CD4-positive, alpha-beta T cell (primary cell): ENCODE measurements at regions not wholly inside any gene's neighbourhood (a gene's known extent, or its start where the extent isn't known, plus 50 kb on each side); places are given as distances from the start of the nearest gene placed in this dataset.

Experiments used
- ATAC-seq: fragments of 200-7000 bp; cut with Tn5 transposase; one replicate; pipeline ENCODE4 v1.10.0; 2022; ENCODE audit warnings: mild to moderate bottlenecking; ENCODE audit not compliant: poor library complexity
- CTCF ChIA-PET: fragments of 350-600 bp; sonication (Branson Sonifier 250); formaldehyde crosslinking; loops from one replicate; lab custom pipeline; 2021; ENCODE audit warnings: antibody characterized with exemption, inconsistent platforms; lab: Charles Lee
- POLR2A ChIA-PET: fragments of 350-600 bp; sonication (Branson Sonifier 250); formaldehyde crosslinking; loops from one replicate; lab custom pipeline; 2021; ENCODE audit warnings: antibody characterized with exemption, inconsistent platforms; lab: Charles Lee
- DNase-seq, 14 experiments: peaks; one replicate each; pipeline ENCODE4 v3.0.0-alpha.2; 2013 to 2020; ENCODE audit warnings: mixed read lengths in 2 of 14
- H3K27ac ChIP-seq, 2 donors: one replicate each; pipeline versions ENCODE4 v1.5.1 to v1.7.0; 2013; ENCODE audit warnings: low read length in 2 of 2, low read depth in 1 of 2, mild to moderate bottlenecking in 1 of 2
- H3K27me3 ChIP-seq, 2 experiments: 1 replicate in 1 of 2; 2 replicates in 1 of 2; pipeline versions ENCODE4 v1.6.1 to v1.7.0; 2013; ENCODE audit warnings: low read length in 2 of 2, control low read depth in 1 of 2, mild to moderate bottlenecking in 1 of 2, moderate library complexity in 1 of 2; ENCODE audit not compliant: insufficient read depth in 2 of 2, control insufficient read depth in 1 of 2
- H3K36me3 ChIP-seq: one replicate; pipeline ENCODE4 v1.6.1; 2013; ENCODE audit warnings: low read length, control low read depth; ENCODE audit not compliant: insufficient read depth
- H3K4me1 ChIP-seq: one replicate; pipeline ENCODE4 v1.6.1; 2013; ENCODE audit warnings: low read length, control low read depth; ENCODE audit not compliant: insufficient read depth
- H3K4me3 ChIP-seq: one replicate; pipeline ENCODE4 v1.5.1; 2013; ENCODE audit warnings: mild to moderate bottlenecking, low read length, moderate library complexity
- H3K9me3 ChIP-seq, 2 experiments: 1 replicate in 1 of 2; 2 replicates in 1 of 2; pipeline versions ENCODE4 v1.6.1 to v1.7.0; 2013; ENCODE audit warnings: low read length in 2 of 2, mild to moderate bottlenecking in 2 of 2, control low read depth in 1 of 2, moderate library complexity in 1 of 2; ENCODE audit not compliant: control insufficient read depth in 1 of 2, insufficient read depth in 1 of 2
- H3K27ac Mint-ChIP-seq: one replicate; pipeline ENCODE4 v1.8.0; 2020; ENCODE audit warnings: mixed read lengths
- H3K27me3 Mint-ChIP-seq: one replicate; pipeline ENCODE4 v1.8.0; 2021; ENCODE audit warnings: mixed read lengths
- H3K36me3 Mint-ChIP-seq: one replicate; pipeline ENCODE4 v1.8.0; 2021; ENCODE audit warnings: low read depth, mixed read lengths
- H3K4me1 Mint-ChIP-seq: one replicate; pipeline ENCODE4 v1.8.0; 2021; ENCODE audit warnings: low read depth, mixed read lengths
- H3K4me3 Mint-ChIP-seq: one replicate; pipeline ENCODE4 v1.8.0; 2020; ENCODE audit warnings: mild to moderate bottlenecking, mixed read lengths
- H3K9me3 Mint-ChIP-seq: one replicate; pipeline ENCODE4 v1.8.0; 2020; ENCODE audit warnings: mixed read lengths
- CTCF ChIP-seq: fragments of 200-600 bp; IDR thresholded peaks from one replicate; pipeline ENCODE4 v1.8.0; 2022; ENCODE audit warnings: antibody characterized with exemption, mild to moderate bottlenecking
- intact Hi-C, 2 experiments: fragments of 100-400 bp; cut with DNase I in 1 of 2; cut with micrococcal nuclease in 1 of 2; formaldehyde crosslinking; loops; one replicate each; pipeline versions ENCODE4 v1.15.1 to v1.9.0; 2023 to 2025; cut with DNase I, micrococcal nuclease

GRCh38 chr18:67794521-67794920 is 278.0 kb upstream of the DSEL start:
- Mint-ChIP-seq H3K36me3 (no peaks in the 10 kb centered on the region), H3K27me3 (no peaks in the 10 kb centered on the region), H3K27ac (no peak overlapping the region), H3K9me3 (peaks cover 3% of the 10 kb centered on the region), H3K4me3 (no peak overlapping the region), H3K4me1 (no peaks in the 10 kb centered on the region)
- POLR2A ChIA-PET, result no interaction called here
- no peaks in the 10 kb centered on the region for H3K9me3 ChIP-seq
- no peak for ATAC-seq
- H3K4me1 ChIP-seq, result no peaks in the 10 kb centered on the region
- H3K27me3 ChIP-seq, result no peaks in the 10 kb centered on the region
- no peak for TF ChIP-seq CTCF
- no peak overlapping the region for H3K4me3 ChIP-seq
- no peak overlapping the region for H3K27ac ChIP-seq
- intact Hi-C loops, result no loop called here
- DNase-seq, result no peak
- CTCF ChIA-PET, result no interaction called here
- H3K36me3 ChIP-seq, result no peaks in the 10 kb centered on the region

- H3K4me1 ChIP-seq, result no peaks in the 10 kb centered on the region
- Mint-ChIP-seq H3K4me1 (no peaks in the 10 kb centered on the region), H3K4me3 (no peak overlapping the region), H3K27me3 (no peaks in the 10 kb centered on the region), H3K36me3 (no peaks in the 10 kb centered on the region), H3K27ac (no peak overlapping the region), H3K9me3 (peaks cover 3% of the 10 kb centered on the region)
- ATAC-seq (no peak), DNase-seq (no peak)
- TF ChIP-seq CTCF, result no peak
- H3K27me3 ChIP-seq, result no peaks in the 10 kb centered on the region
- H3K9me3 ChIP-seq, result peaks cover 0 to 7% of the 10 kb centered on the region in 2 experiments
- H3K4me3 ChIP-seq, result no peak overlapping the region
- intact Hi-C loops, result no loop called here
- H3K36me3 ChIP-seq, result no peaks in the 10 kb centered on the region
- POLR2A ChIA-PET, result no interaction called here
- CTCF ChIA-PET, result no interaction called here
- no peak overlapping the region for H3K27ac ChIP-seq
These were observed 274.0 kb upstream of the DSEL start for GRCh38 chr18:67790527-67790926.

- POLR2A ChIA-PET, result no interaction called here
- H3K27me3 Mint-ChIP-seq, result no peaks in the 10 kb centered on the region
- H3K27ac ChIP-seq, result no peak overlapping the region
- intact Hi-C loops, result no loop called here
- H3K4me3 Mint-ChIP-seq, result no peak overlapping the region
- no peak for TF ChIP-seq CTCF
- H3K9me3 ChIP-seq, result peaks cover 0 to 7% of the 10 kb centered on the region in 2 experiments
- H3K36me3 Mint-ChIP-seq, result no peaks in the 10 kb centered on the region
- H3K4me1 Mint-ChIP-seq, result no peaks in the 10 kb centered on the region
- no peaks in the 10 kb centered on the region for H3K4me1 ChIP-seq
- CTCF ChIA-PET, result no interaction called here
- H3K36me3 ChIP-seq, result no peaks in the 10 kb centered on the region
- H3K27me3 ChIP-seq, result no peaks in the 10 kb centered on the region
- H3K27ac Mint-ChIP-seq, result no peak overlapping the region
- ATAC-seq (no peak), DNase-seq (no peak)
- peaks cover 3% of the 10 kb centered on the region for H3K9me3 Mint-ChIP-seq
- no peak overlapping the region for H3K4me3 ChIP-seq
These were observed 272.6 kb upstream of the DSEL start for GRCh38 chr18:67789165-67789545.
